ENCODE measurements at regions not wholly inside any gene's neighbourhood (a gene's known extent, or its start where the extent isn't known, plus 50 kb on each side); places are given as distances from the start of the nearest gene placed in this dataset.

DNA sequence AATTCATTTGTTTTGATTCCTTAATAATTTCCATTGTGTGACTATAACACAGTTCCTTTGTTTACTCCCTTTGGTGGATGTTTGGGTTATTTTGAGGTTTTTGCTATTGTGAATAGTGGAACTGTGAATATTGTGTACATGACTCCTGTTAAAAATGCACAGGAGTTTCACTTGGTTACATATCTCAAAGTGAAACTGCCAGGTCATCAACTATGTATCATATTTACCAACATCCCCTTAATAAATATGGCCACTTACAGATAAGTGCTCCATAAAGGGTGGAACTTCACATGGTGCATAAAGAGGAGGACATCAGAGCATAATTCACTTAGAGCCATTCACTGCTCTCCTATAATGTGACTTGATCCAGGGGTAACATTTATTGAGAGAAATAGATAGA lies 328.9 kb downstream of the SEC23A start:
- no peak for DNase-seq (ENCODE audit: low spot score)

DNA sequence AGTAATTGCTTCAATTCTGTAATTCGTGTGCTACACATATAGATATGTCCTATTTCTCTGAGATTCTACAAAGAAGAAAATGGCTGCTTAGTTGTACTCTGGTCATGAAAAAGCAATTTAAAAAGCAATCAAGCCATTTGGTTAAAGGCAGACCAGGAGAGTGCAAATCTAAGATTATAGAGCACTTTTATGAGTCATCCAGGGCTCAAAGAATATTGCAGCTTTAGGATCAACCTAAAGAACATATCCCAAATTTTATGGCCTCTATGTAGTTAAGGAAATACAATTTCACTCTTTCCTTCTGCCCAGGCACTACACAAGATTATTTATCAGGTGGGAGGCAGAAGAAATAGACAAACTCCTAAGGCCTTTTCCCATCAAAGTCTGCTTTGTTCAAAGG lies 332.8 kb downstream of the SEC23A start:
- DNase-seq (ENCODE audit: low spot score) = no peak

DNA sequence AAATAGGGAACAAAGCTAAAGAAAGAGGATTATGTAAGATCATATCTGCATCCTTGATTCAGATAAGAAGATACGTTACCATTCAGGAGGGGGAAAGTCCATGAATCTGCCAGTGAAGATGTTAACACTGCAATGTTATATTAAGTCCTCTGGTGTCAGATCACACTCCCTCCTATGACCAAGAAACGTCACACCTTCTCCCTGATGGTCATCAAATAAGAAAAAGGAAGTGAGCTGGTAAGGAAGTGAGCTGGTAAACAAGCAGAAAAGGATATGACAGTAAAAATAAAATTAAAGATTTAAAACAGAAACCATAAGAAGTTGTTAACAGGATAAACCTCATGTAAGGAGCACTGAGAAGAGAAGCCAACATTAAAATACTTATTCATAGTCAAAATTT lies 340.2 kb downstream of the SEC23A start:
- no peak for DNase-seq (ENCODE audit: low spot score)

DNA sequence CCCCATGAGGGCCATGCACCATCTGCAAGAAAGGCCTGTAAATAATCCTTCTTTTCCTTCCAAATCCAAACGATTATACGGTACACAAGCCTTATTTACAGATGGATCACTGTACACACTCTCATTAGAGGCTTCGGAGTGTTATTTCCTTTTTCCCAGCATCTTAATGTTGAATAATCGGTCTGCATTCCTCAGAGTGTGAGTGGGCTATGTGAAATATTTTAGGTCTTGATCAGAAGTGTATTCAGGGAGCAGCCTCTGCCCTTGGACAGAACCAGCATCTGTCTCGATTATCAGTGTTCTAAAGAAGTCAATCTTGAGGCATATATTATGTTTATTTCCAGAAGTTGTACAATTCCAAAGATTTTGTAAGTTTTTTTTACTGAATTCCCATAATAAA lies 340.6 kb downstream of the SEC23A start:
- peak; percentile 48 for DNase-seq (ENCODE audit: low spot score)

GRCh38 chr14:38761033-38761432 lies 342.0 kb downstream of the SEC23A start:
- DNase-seq (ENCODE audit: low spot score) = no peak

GRCh38 chr14:38758661-38759060 lies 344.4 kb downstream of the SEC23A start:
- DNase-seq (ENCODE audit: low spot score) = no peak

DNA sequence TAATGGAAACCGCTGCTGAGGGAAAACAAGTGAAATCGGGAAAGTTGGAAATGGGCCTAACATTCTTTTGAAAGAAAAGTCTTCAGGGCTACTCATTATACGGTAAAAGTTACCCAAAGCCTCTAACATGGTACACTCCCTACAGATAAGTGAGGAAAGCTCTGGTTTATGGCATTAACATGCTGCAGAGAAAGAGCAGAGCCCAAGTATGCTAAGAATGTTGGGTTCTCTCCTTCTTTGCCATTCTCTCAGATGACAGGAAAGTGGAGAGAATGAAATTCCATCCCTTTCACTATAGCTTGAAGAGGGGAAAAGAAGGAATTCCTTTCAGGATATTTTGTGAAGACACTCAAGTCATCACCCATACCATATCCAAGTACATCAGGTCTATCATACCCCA lies 348.0 kb downstream of the SEC23A start:
- no peak for DNase-seq (ENCODE audit: low spot score)

- DNase-seq (ENCODE audit: low spot score) = no peak
These were observed 350.3 kb downstream of the SEC23A start for GRCh38 chr14:38752750-38753149.

GRCh38 chr14:38752341-38752740 lies 350.7 kb downstream of the SEC23A start:
- no peak for DNase-seq (ENCODE audit: low spot score)

GRCh38 chr14:38751459-38751858 lies 351.6 kb downstream of the SEC23A start:
- DNase-seq (ENCODE audit: low spot score) = no peak

GRCh38 chr14:38749936-38750335 lies 353.1 kb downstream of the SEC23A start:
- DNase-seq (ENCODE audit: low spot score) = no peak

GRCh38 chr14:38745861-38746260 lies 357.2 kb downstream of the SEC23A start:
- no peak for DNase-seq (ENCODE audit: low spot score)

DNA sequence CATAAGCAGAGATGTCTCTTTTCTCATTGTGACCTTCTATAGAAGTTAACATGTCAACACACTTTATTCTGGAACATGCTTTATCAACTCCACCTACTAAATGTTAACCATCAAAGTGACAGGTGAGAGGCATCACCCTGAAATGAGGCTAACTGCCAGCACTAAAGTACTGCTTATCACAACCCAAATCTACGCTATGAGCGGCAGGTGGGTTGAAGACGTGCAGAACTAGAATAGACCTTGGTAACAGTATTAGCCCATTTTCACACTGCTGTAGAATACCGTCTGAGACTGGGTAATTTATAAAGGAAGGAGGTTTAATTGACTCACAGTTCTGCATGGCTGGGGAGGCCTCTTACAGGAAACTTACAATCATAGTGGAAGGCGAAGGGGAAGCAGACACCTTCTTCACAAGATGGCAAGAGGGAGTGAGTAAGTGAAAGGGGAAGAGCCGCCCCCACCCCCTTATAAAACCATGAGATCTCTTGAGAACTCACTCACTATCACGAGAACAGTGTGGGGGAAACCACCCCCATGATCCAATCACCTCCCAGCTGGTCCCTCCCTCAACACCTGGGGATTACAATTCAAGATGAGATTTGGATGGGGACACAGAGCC lies 359.0 kb downstream of the SEC23A start:
- no peak for DNase-seq (ENCODE audit: low spot score)

DNA sequence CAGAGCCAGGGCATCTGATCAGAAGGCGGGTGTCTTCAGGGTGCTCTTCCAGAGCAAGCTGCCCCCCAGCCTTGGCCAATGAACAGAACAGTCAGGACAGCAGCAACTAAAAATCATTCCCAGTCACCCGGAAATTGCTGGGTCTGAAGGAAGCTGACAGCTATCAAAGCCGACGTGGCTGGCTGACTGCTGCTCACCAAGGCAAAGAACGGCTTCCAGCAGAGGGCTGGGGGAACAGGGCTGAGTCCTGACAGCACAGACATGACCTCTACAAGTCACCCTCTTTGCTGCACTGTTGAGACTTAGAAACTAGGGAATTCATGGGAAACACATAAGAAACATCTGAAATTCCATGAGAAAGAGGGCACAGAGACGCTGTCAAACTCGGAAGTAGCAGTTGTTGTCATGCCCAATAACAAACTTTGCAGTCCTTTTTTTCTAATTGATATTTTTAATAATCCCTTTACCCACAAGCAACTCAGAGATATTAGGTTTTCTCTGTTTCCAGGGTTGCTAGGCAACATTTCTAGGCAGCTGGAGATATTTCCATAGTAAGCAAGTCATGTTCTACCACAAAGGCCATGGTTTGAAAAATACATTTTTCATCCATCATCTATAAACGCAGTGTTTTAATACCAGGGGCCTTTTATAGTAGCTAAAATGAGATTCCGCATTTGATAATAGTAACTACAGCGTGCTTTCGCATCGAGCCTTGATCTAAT lies 365.2 kb downstream of the SEC23A start:
- no peak for DNase-seq (ENCODE audit: low spot score)

DNA sequence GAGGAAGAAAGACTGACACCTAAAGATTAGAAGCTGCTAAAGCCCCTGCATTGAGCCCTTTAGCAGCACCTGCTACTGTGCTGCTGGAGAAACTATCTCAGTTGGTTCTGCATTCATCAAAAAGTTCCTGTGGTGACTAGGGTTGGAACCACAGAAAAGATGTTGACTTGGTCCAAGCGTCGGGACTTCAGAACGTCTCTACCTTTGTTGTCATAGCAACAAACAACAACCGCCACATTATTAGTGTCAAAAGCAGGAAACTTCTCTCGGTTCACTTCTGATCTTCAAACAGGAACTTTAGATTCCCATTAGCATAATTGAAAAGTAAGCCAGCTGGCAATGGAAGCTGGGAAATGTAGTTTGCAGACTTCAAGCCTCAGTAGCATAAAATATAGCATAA lies 368.0 kb downstream of the SEC23A start:
- no peak for DNase-seq (ENCODE audit: low spot score)

- no peak for DNase-seq (ENCODE audit: low spot score)
These were observed 371.1 kb downstream of the SEC23A start for GRCh38 chr14:38731962-38732361.

DNA sequence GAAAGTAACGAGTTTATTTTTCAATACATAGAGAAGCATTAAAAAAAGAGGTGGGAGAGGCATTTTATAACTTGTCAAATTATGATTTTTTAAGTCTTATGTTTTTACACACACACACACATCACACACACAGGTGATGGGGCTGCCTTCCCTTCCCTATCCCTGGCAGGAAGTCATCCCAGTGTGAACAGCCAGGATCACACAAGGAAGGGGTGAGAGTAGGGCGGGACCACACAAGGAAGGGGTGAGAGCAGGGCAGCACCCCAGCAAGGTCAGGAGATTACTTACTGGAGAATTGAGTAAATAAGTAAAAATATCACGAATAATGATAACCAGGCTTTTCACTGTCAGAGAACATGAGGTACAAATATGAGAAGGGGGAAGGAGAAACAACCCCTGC lies 372.6 kb downstream of the SEC23A start:
- no peak for DNase-seq (ENCODE audit: low spot score)

DNA sequence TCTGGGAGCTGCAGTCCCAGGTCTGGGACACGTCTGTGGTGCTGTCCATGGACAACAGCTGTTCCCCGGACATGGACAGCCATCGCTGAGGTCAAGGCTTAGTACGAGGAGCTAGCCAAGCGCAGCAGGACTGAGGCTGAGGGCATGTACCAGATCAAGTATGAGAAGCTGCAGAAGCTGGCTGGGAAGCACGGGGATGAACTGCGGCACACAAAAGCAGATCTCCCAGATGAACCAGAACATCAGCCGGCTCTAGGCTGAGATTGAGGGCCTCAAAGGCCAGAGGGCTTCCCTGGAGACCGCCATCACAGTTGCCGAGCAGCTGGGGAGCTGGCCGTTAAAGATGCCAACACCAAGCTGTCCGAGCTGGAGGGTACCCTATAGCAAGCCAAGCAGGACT lies 375.3 kb downstream of the SEC23A start:
- no peak for DNase-seq (ENCODE audit: low spot score)

DNA sequence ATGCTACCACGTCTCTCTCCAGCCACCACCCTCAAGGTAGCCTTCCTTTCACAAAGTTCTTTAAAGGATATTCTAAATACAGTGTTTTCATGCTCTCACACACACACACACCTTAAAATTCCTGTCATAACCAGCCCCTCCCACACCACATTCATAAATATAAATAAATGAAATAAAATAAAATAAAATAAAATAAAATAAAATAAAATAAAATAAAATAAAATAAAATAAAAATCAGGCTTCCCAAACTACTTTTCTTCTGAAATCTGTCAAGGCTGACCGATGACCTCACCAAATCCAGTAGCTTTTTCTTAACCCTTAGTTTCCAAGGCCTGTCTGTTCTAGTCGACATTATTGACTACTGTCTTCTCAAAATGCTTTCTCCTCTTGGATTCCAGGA lies 378.4 kb downstream of the SEC23A start:
- no peak for DNase-seq (ENCODE audit: low spot score)

DNA sequence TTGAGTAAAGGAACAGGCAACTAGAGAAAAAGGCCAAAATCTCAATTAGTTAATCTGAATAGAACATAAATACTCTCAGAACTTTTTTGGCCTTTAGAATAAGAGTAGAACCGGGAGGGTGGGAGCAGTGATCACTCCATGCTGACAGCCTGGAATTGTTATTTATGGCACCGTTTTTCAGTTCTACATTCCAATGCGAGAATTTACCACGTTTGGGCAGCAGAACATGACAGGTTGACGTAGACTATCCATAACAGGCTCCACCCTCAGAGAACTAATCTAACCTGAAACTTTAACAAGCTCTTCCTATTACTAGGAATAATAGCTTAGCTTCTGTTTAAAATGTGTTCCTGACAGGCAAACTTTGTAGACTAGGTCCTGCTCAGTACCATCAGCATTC lies 379.1 kb downstream of the SEC23A start:
- no peak for DNase-seq (ENCODE audit: low spot score)

GRCh38 chr14:38723277-38723676 lies 379.8 kb downstream of the SEC23A start:
- no peak for DNase-seq (ENCODE audit: low spot score)

DNA sequence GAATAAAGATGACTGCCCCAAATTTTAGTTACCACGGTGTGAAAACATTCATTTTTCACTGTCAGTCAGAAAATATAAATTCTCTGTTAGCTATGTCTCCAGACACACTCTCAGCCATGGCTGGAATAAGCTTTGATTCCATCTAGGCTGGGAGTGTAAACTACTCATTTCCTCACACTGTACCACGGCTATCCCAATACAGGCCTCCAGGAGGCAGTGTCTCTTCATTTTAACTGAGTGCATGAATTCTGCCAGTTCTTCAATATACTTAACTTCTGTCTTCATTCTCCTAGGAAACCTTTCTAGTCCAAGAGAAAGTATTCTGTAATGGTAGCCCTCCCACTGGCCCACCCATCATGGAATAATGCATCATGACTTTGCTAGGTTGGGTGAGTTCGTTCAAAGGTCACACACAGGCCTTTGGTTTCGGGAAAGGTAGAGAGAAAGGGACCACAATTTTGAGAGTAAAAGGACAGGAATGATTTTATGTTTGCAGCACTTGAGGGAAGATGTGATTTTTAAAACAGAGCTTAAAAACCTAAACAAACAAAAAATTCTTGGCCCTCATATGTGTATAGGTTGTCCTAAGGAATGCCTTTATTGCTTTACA lies 381.1 kb downstream of the SEC23A start:
- DNase-seq (ENCODE audit: low spot score) = peak; percentile 71

GRCh38 chr14:38718519-38718918 lies 384.5 kb downstream of the SEC23A start:
- no peak for DNase-seq (ENCODE audit: low spot score)

DNA sequence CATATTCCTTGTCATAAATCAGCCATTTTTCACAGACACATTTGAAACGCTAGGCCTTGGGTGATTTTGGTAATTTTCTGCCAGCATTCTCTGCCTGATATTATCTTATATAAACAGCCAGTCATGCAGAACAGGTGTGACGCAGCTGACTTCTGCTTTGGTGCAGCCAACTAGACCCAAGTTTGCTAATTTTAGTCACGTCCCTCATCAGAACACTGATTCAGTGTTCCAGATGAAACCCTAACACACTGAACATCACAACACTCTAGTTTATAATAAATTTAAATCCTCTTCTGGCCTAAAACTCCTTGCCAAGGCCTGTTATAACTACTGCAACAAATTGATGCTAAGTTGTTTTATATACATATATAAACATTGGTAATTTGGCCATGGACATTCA lies 386.1 kb downstream of the SEC23A start:
- no peak for DNase-seq (ENCODE audit: low spot score)

Measured in AG20443 (cell line).